GM19468 (cell line): ENCODE measurements at regions not wholly inside any gene's neighbourhood (a gene's known extent, or its start where the extent isn't known, plus 50 kb on each side); places are given as distances from the start of the nearest gene placed in this dataset.
A peak's percentile ranks its signal among the peaks of the same experiment; 100 is the strongest.

ENCODE experiments used
- ATAC-seq: cut with Tn5 transposase; IDR thresholded peaks from one replicate; pipeline ENCODE4 v1.9.1; 2021; ENCODE audit warnings: mild to moderate bottlenecking, moderate library complexity, moderate number of reproducible peaks; ENCODE audit not compliant: unreplicated experiment; ENCODE audit errors: extremely low read depth

DNA sequence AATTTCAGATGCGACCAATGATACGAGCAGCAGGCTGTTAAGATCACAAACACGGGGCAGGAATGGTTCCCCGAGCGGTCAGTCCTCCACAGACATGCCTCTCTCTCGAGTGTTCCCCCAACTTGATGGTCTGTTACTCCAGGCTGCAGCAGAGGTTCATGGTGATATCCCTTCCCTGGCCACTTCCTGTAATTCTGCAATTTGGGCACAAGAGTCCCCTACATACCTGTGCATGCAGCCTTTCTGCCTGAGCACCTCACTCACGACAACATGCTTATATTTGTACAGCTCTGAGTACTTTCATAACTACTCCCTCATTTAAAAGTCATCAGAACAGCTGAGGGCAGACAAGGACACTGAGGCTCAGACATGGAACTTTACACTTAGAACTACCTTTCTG lies 408.1 kb upstream of the NR2F2 start:
- no peak for ATAC-seq

DNA sequence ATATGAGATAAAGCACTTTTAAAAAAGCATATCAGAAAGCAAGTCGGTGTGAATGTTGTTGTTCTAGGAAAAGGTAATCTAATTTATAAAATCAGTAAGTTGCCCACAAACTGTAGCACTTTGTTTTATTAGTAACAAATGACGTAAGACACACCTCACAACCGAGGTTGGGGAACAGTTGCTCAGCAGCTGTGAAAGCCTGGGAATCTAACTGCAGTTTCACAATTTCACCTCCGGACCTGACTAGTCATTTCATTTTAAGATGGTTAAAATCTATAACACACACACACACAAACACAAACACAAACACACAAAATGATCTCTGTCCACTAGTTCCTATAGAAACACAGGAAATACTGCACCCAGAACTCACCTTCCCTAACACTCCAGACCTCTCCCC lies 406.7 kb upstream of the NR2F2 start:
- ATAC-seq, result no peak

DNA sequence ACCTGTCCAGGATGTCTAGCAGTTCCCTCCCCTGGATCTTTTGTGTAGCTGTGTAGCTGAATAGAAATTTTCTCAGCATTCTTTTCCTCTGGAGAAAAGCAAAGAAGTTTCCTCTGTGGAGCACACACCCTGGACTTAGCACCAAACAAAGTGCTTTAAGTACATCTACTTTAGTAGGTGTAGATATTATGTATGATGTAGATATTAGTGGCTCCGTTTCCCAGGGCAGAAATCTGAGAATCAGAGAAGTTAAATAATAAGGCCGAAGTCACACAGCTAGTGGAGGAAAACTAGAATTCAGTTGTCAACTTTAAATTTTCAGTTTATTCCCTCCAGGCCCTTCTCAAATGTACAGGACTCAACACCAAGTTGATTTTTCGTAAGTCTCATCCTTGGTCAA lies 401.7 kb upstream of the NR2F2 start:
- no peak for ATAC-seq

DNA sequence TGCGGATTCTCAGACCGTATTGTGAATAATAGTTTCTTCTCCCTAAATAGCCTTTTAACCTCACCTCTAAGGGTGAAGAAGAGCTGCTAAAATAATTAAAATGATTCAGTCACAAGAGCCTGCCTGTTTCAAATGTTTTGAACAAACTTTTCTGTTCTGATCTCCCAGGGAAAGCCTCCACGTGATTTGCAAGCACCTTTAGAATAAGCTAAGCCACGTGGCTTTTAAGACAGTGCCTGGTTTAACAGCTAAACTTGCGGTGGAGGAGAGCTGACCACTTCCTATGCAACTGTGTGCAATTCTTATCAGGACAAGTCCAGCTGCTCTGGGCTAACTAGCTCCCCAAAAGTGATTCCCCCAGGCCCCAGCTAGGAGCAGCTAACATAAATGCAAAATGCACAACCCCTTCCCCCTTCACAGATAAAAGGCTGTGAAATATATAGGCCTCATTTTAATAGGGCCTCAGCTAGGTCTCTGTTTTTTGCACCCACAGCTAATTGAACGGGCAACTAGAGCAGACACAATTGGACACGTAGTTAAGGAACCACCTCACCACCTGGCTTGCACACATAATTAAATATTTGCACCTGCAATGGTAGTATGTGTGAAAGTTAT lies 401.2 kb upstream of the NR2F2 start:
- peak; percentile 83 for ATAC-seq

DNA sequence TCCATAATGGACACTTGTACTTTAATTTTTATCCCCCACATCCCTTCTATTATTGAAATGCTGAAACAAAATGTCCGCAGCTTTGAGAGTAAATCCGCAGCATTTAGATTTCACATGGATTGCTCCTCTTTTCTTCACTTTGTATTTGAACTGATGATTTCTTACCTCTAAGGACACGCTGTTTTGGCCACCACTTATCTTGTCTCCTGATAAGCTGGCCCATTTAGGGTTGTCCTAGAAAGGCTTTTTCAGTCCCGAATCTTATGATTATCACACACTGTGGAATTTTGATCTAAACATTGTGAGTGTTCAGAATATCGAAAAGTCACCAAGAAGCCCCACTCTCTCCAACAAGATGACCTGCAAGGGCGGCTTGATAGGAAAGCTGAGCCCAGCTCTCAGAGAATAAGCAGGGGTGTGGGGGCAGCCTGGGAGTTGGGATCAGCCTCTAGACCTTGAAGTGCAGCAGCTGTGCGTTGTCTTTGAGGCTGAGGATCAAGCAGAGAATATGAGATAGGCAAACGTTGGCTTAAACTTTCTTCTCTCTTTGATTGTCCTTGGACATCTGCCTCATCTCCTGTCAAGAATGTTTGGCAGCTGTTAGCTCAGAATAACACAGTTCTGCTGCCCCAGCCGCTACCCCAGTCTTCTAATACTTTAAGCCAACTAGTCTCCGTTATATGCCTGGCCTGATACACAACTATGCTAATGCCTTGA lies 399.7 kb upstream of the NR2F2 start:
- ATAC-seq, result no peak

DNA sequence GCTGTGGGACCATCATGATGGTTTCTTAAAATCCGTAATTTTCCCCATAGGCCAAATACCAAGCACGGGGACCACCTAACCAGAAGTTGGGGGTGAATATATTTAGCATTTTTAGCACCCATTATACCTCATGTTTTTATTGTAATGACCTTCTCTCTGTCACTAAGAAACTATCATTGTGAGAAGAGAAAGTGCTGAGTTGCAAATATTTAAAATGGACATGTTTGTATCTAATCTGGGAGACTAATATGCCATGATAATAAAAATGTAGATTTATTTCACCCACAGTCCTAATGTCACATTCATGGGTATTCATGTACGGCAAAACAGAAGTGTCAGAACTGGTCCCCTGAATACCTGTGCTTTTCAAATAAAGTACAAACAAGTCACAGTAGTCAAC lies 398.9 kb upstream of the NR2F2 start:
- no peak for ATAC-seq

DNA sequence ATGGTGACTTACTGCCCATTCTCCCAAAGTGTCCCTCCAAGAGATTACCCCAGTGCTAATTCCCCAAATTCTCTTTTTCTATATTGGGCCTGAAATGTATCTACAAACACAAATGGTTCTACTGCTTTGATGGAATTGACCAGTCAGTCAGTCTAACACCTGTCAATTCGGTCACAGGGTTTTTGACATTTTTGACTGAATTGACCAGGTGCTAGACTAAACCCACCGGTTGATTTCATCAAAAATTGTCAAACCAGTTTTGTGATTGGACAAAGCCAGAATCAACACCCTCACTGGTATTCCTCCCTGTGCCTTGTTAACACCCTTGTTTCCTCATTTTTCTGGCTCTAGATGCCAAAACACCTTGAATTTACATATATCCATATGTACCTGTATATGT lies 398.4 kb upstream of the NR2F2 start:
- ATAC-seq, result no peak

DNA sequence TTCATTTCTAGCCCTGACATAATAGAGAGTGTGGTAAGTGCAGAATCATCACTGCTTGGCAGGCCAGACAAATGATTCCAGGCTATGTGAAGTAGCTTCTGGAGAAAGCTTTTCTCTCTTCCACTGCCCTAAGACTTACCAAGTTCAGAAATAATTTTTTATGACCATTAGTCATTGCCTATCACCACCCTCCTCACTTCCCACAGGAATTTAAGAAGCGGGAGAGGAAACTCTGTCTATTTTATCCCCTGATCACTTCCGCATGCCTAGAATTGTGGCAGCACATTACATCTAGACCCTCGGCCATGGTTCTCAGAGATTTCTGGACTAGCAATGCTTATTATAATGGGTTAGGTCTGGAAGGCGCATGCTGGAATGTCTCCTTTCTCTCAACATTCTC lies 397.8 kb upstream of the NR2F2 start:
- ATAC-seq, result no peak

DNA sequence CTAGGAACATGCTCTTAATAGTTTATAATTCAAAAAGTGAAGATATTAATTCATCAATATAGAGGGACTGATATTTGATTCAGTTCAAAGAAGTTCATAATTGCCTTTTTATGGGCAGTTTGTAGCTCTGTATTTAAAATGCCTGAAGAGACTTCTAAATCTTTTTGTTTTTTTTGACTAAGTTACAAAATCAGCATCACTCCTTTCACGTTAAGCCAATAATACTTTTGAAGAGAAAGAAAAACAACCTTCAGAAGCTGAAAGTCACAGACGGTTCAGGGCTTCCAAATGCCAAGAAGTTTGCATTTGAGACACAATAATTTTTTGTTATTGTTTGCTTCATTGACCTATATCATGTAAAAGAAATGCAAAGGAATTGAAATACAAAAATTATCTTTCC lies 394.6 kb upstream of the NR2F2 start:
- ATAC-seq, result no peak

DNA sequence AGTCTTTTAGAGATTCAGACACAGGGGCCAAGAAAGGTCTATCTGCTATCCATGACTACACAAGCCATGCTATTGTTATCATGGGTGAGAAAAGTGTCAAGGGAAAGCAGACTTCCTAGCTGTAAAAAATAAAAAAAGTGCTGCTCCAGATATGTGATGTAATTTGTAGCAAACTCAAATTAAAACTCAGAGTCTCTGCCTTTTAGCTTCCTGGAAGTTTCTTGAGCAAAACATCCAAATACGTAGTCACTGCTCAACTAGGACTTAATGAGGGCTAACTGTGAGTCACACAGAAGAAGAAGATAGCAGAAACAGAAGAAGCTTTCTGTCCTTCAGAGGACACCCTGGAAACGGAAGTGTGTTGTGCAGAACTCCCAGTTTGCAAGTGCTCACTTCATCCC lies 393.4 kb upstream of the NR2F2 start:
- ATAC-seq, result no peak

DNA sequence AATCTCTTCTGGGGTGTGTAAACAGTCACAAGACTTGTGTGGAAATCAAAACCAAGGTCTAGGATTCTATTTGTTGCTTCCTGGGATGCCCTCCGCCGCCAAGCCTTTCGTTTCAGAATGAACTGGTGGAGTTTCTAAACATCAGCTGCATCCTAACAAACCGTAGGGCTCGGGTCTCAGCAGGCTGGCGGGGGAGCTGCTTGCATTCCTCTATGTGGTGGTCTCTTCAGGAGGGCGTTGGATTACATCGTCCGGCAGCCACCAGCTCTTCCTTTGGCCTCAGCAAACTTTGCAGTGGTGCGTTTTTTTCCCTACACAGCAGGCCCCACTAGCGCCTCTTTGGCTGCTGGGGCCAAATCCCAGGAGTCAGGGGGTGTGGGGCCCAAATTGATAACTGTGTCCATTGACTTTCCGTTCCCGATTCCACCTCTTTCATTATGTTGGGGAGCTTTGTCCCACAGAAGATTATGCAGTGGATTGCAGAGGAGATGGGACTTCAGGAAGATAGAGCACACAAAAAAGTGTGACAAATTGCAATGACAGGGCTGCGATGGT lies 390.0 kb upstream of the NR2F2 start:
- ATAC-seq, result no peak

DNA sequence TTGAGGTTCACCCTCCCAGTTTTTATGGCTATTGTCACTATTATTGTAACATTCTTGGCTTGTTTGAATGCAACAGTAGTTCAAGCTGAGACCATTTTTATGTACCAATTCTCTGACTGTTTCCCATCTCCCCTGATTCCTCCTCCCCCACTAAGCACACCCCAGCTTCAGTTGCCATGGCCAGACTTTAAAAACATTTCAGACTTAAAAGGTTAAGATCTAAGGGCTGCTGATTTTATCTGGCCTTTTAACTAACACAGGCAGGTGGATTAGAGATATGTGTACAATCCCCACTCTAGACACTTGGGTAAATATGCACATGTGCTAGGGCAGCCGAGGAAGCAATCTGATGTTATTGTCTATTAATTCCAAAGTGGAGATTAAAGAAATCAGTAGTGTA lies 386.3 kb upstream of the NR2F2 start:
- ATAC-seq, result no peak

DNA sequence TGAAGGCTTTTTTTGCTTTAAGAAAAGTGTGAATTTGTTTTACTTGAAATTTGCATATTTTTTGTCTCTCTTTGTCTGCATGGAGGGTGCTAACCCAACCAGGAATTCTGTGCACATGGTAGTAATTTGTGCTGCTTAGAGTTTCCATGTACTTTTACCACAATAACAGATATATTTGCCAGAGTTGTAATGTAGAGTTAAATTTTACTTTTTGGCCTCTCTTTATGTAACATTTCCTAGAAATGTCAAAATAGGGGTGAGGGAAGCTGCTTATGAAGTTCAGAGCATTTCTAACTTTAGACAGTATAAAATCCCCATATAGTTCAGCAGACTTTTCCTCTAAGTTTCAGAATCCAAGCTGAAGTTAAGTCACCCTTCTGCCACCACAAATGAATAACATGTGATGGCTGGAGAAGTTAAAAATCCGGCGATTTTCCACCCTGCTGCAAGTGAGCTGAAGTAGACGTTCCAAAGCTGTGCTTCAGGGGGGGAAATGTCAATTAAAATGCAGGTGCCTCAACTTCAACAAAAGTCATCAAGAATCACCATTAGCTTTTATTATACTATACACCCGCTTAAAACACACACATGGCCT lies 385.7 kb upstream of the NR2F2 start:
- ATAC-seq, result no peak

DNA sequence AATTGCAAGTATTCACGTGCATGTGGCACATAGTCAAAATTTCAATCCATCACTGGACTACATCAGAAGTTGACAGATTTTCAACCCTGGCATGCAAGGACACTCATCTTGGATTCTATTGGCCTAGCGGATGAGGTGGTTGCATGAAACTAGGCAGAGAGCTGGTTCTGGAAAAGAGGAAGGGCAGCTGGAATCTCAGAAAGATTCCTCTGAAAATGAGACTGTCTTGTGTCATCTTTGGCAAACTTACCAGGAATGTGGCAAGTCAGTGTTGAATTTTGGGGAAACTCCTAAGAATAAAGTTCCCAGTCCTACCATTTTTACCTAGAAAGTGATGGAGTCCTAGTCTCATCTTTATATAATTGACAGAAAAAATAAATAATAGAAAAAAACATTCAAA lies 384.3 kb upstream of the NR2F2 start:
- ATAC-seq, result no peak

DNA sequence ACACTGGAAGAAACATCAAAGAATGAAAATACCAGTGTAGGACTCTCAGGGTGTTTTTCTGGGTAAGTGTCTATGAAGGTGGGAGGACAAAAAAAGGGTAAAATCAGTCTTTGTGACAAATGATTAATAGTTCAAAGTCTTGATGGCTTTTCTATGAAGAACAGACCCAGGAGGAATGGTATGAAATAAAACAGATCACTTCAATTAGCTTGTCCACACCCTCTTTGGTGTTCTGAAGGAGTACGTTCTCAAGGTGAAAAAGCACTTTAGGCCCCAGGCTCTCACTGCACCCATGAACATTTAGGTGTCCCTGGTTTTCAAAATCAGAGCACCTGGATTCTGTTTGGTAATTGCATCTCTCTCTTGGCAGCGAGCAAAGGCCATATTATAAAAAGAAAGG lies 383.6 kb upstream of the NR2F2 start:
- no peak for ATAC-seq

DNA sequence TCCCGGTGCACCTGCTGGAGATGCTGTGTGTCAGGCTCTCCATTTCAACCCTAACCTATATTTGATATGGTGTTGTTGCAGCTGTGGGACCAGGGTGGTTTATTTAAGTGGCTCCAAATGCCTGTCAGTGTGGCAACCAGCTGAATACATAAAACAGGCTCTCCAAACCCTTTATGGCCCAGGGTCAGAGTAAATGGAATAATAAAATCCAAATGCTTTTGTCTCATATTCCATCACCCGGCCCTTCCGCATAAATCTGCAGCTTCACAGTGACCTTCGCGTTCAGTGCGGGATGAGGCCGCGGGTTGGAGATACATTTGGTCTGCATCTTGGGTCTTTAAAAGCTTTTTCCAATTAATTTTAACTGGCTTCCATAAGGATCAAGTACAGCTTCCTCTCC lies 382.1 kb upstream of the NR2F2 start:
- ATAC-seq, result no peak

DNA sequence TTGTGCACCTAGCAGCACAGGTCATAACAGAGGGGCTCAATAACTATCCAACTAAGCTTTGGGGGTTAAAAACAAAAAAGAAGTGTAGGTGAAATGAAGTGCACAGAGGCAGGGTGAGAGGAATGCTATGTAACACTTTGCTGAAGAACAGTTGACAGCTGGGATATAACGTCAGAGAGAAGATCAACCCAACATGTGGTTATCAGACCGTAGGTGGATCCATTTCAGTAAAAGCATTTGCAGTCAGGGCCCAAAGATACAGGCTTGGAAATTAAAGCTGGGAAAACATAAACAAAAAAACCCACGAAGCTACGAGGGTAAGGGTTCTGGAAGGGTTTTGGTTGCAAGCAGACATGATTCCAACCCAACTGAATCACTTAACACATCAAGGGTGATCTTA lies 377.5 kb upstream of the NR2F2 start:
- no peak for ATAC-seq

DNA sequence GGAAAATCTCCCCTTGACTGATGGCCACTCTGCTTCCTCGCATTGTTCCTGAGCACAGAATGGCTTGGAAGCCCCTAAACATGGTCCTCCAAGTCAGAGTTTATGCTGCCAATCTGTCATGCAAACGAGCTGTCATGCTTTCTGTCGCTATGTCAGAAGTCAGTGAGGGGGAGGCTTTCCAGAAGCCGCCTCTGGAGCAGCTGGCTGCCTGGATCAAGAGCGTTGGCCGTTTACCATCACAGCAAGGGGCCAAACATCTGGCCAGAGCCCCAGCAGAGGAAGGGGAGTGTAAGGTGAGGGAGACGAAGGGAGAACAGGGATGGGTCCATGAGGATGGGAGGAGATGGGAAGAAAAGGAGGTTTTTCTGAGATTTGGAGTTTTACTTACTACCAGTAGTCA lies 372.6 kb upstream of the NR2F2 start:
- no peak for ATAC-seq

DNA sequence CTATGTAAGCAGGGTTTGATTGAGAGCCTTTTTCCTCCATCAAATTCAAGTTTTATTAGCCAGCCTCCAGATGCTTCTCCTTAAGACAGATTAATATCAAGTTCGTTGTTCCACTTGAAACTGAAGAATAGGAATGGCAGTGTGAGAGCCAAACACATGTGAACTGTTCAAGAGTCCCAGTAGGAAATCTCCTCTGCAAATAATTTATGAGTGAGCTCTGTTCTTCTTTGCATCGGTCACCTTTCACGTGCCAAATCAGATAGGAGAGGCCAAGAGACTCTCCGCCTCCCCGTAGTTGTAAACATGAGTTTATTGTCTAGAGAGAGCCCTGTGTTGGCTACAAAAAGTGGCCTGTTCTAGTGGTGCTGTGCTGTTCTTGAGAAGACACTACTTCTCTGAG lies 372.1 kb upstream of the NR2F2 start:
- ATAC-seq, result no peak

DNA sequence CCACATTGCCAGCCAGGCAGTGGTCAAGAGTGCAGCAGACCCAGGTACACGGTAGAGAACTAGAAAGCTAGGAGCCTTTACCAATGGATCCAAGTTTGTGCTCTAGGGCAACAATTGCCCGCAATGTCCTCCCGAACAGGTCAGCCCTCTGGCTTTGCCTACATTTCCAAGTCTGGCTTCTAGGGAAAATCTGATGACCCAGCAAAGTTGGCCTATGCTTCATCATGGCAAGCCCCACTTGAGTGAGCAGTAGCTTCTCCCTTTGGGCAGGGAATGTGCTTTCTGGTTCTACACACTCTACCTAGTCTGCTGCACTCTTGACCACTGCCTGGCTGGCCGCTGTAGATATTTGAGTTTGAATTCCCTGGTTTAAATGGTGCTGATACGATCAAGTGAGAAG lies 361.6 kb upstream of the NR2F2 start:
- no peak for ATAC-seq

DNA sequence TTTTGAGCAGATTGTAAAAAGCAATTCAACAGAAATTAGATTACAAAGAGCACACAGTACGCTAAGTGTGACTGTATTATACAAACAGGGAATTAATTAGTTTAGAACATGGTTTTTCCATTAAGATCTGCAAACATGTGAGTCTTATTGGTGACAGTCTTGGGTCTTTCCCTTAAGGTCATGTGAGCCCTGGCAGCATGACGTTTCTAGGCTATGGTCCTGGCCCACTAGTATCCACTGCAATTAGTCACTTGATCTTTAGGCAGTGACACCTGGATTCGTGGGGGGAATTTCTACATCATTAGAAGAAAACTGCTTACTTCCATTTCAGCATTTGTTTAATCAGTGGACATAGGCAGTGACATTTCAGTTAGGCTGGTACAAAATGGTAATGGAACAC lies 360.2 kb upstream of the NR2F2 start:
- ATAC-seq, result no peak
